Sigmoid colon (tissue), 6 donors: ENCODE measurements at regions not wholly inside any gene's neighbourhood (a gene's known extent, or its start where the extent isn't known, plus 50 kb on each side); places are given as distances from the start of the nearest gene placed in this dataset.

Experiments used
- DNase-seq: peaks from one replicate; pipeline ENCODE4 v3.0.0-alpha.2; 2019
- H3K27ac ChIP-seq, 4 donors: fragments of 200-600 bp; sonication (generic); one replicate each; pipeline ENCODE4 v1.5.1; 2016 to 2019; ENCODE audit warnings: mild to moderate bottlenecking in 1 of 4
- H3K27me3 ChIP-seq, 3 donors: fragments of 200-600 bp; sonication (generic); one replicate each; pipeline ENCODE4 v1.5.1; 2019; ENCODE audit warnings: mild to moderate bottlenecking in 1 of 3
- H3K36me3 ChIP-seq, 4 donors: fragments of 200-600 bp; sonication (generic); one replicate each; pipeline ENCODE4 v1.5.1; 2016 to 2019
- H3K4me1 ChIP-seq, 4 donors: fragments of 200-600 bp; sonication (generic); one replicate each; pipeline ENCODE4 v1.5.1; 2017 to 2019
- H3K4me3 ChIP-seq, 4 donors: fragments of 200-600 bp; sonication (generic); one replicate each; pipeline ENCODE4 v1.5.1; 2017 to 2019; ENCODE audit warnings: mild to moderate bottlenecking in 2 of 4, moderate library complexity in 1 of 4
- H3K9me3 ChIP-seq, 4 donors: fragments of 200-600 bp in 3 of 4; sonication (generic) in 3 of 4; one replicate each; pipeline versions ENCODE4 v1.5.1 to v1.6.1; 2013 to 2019
- EP300 ChIP-seq, 4 donors: sonication (generic); formaldehyde crosslinking; IDR thresholded peaks; one replicate each; pipeline ENCODE4 v1.6.1; 2017; ENCODE audit warnings: antibody characterized with exemption in 4 of 4
- POLR2A ChIP-seq, 2 donors: fragments of 450-650 bp; IDR thresholded peaks; one replicate each; pipeline ENCODE4 v1.6.1; 2016; ENCODE audit warnings: antibody characterized with exemption in 2 of 2, mild to moderate bottlenecking in 2 of 2, moderate library complexity in 2 of 2
- POLR2AphosphoS5 ChIP-seq, 4 donors: sonication (generic); formaldehyde crosslinking; IDR thresholded peaks; one replicate each; pipeline ENCODE4 v1.6.1; 2017; ENCODE audit warnings: antibody characterized with exemption in 4 of 4
- whole genome bisulfite sequencing, 2 donors: extraction: QIAGEN DNeasy Blood & Tissue Kit; methylation state at CpG; one replicate each; pipeline ENCODE4 v1.1.7; 2013; 5-methylcytosine and 5-hydroxymethylcytosine counted together
- intact Hi-C: fragments of 100-400 bp; cut with DNase I; formaldehyde crosslinking; loops from one replicate; pipeline ENCODE4 v1.15.1; 2023
- TF ChIP-seq, protein P1 (sequence below), 4 experiments: fragments of 450-650 bp in 3 of 4; fragments of 200-600 bp in 1 of 4; IDR thresholded peaks; one replicate each; pipeline ENCODE4 v1.5.1; 2016 to 2019; ENCODE audit warnings: antibody characterized with exemption in 4 of 4, mild to moderate bottlenecking in 3 of 4, moderate library complexity in 2 of 4
- donor health status: healthy with polysubstance abuse.
- donor health status: healthy.

DNA sequence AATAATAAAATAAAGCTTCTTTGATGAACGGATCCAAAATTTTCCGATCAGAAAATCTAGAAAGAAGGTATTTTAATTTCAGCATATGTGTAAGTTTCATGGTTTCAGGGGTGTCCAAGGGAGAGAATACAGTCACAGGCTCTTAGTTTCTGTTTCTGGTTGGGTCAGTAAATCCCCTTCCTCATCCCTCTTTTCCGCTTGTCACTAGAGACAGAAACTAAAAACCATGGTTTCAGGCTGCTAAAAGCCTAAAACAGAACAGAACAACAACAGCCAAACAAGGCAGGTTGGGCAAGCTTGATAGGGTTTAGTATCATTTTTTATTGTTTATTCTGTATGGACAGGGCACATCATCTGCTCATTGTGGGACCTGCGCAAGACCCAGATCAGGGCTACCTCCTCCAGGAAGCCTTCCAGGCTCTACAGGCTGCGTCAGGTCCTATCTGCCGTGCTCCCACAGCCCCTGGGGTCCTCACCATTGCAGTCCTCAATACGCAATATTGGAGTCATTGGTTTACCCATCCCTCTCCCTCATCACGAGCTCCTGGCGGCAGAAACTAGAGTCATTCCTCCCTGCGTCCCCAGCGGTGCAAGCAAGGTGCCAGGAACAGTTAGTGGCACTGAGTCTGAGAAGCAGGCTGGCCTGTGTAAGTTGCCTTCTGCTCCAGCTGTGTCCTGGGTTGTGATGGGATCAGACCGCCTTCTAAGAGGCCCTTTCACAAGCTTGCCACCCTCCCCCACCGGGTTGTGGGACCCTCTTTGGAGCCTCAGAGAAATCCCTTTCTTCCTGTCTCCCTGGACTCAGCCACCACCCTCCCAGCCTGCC, 70.2 kb upstream of the CUX1 start:
- WGBS, 2 donors = 82 to 88% methylated on average over 13 of the region's 13 CpGs
- Histone ChIP-seq H3K36me3 (no peaks in the 10 kb centered on the region), H3K4me3 (no peak overlapping the region), H3K9me3 (no peaks in the 10 kb centered on the region), H3K4me1 (peaks cover 0 to 14% (median 10%) of the 10 kb centered on the region in 4 donors), H3K27ac (no peak overlapping the region), H3K27me3 (peaks cover 2 to 24% (median 3%) of the 10 kb centered on the region in 3 donors)
- intact Hi-C loops = no loop called here
- no peak for DNase-seq
- TF ChIP-seq POLR2A (IDR thresholded peaks at IDR 0.05) (no peak), POLR2AphosphoS5 (IDR thresholded peaks at IDR 0.05) (no peak)

DNA sequence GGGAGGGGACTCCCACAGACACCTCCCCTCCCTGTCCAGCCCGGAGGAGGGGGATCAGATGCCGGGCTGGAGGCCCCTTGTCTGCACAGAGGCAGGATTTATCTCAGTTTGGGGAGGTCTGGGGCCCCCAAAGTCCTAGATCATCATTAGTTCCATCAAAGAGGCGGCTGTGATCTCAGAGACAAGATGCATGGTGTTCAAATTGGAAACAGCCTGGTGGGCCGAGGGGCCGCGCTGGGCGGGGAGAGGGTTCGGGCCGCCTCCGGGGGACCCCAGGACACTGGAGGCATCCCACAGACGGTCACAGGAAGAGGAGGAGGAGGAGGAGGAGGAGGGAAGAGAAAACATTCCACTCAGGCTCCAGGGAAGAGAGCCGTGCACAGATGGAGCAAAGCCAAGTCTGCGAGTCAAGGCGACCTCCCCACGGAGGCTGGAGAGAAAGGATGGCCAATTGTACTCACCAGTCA, 69.5 kb upstream of the CUX1 start:
- intact Hi-C loops = no loop called here
- no peak for TF ChIP-seq POLR2A (IDR thresholded peaks at IDR 0.05)
- TF ChIP-seq EP300 (IDR thresholded peaks at IDR 0.05) = no peak
- TF ChIP-seq, protein P1, sequence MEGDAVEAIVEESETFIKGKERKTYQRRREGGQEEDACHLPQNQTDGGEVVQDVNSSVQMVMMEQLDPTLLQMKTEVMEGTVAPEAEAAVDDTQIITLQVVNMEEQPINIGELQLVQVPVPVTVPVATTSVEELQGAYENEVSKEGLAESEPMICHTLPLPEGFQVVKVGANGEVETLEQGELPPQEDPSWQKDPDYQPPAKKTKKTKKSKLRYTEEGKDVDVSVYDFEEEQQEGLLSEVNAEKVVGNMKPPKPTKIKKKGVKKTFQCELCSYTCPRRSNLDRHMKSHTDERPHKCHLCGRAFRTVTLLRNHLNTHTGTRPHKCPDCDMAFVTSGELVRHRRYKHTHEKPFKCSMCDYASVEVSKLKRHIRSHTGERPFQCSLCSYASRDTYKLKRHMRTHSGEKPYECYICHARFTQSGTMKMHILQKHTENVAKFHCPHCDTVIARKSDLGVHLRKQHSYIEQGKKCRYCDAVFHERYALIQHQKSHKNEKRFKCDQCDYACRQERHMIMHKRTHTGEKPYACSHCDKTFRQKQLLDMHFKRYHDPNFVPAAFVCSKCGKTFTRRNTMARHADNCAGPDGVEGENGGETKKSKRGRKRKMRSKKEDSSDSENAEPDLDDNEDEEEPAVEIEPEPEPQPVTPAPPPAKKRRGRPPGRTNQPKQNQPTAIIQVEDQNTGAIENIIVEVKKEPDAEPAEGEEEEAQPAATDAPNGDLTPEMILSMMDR (IDR thresholded peaks at IDR 0.05) = no peak
- no peak for TF ChIP-seq POLR2AphosphoS5 (IDR thresholded peaks at IDR 0.05)
- Histone ChIP-seq H3K36me3 (no peaks in the 10 kb centered on the region), H3K4me1 (peaks cover 0 to 11% (median 10%) of the 10 kb centered on the region in 4 donors), H3K9me3 (no peaks in the 10 kb centered on the region), H3K4me3 (no peak overlapping the region), H3K27ac (no peak overlapping the region), H3K27me3 (peaks cover 2 to 23% (median 3%) of the 10 kb centered on the region in 3 donors)
- DNase-seq = no peak
- 66 to 74% methylated on average over 15 of the region's 15 CpGs for WGBS, 2 donors

DNA sequence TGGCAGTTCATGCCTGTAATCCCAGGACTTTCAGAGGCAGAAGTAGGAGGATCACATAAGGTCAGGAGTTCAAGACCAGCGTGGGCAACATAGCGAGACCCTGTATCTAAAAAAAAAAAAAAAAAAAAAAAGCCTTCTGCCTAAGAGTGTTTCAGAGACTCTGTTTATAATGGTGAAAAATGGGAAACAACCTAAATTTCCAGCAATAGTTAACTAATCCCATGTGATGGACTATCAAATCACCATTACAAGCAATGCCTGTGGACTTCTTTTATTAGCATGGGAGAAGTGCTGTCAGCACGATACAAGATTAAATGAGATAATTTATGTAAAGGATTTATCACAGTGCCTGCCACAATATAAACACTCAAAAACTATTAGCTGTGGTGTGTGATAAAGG, 67.5 kb upstream of the CUX1 start:
- no peak overlapping the region for H3K27ac ChIP-seq
- 84 to 86% methylated on average over 3 of the region's 3 CpGs for WGBS, 2 donors
- no peaks in the 10 kb centered on the region for H3K9me3 ChIP-seq
- DNase-seq = no peak
- H3K4me3 ChIP-seq = no peak overlapping the region
- TF ChIP-seq, protein P1 (IDR thresholded peaks at IDR 0.05) = no peak
- TF ChIP-seq POLR2AphosphoS5 (IDR thresholded peaks at IDR 0.05) = no peak
- H3K4me1 ChIP-seq = peaks cover 0 to 5% (median 3%) of the 10 kb centered on the region in 4 donors
- H3K36me3 ChIP-seq = no peaks in the 10 kb centered on the region
- intact Hi-C loops = no loop called here
- H3K27me3 ChIP-seq = peaks cover 2 to 23% (median 3%) of the 10 kb centered on the region in 3 donors

DNA sequence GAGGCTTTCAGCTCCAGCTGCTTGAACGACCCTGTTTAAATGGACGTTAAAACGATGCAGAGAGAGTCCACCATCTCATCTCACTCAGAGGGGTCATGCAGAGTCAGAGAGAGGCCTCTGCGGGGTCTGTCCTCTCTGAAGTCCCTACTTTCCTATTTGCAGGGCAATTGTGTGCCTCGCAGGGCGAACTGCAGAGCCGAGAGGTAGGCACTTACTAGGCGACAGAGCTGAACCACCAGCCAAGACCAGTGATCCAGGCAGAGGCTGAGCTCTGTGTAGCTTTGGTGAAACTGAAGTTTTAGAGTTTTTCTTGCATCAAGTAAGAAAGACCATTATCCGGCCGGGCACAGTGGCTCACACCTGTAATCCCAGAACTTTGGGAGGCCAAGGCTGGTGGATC, 64.1 kb upstream of the CUX1 start:
- intact Hi-C loops = no loop called here
- Histone ChIP-seq H3K9me3 (no peaks in the 10 kb centered on the region), H3K4me3 (no peak overlapping the region), H3K27me3 (peaks cover 0 to 11% (median 0%) of the 10 kb centered on the region in 3 donors), H3K27ac (no peak overlapping the region), H3K36me3 (no peaks in the 10 kb centered on the region), H3K4me1 (peaks cover 0 to 8% (median 5%) of the 10 kb centered on the region in 4 donors)
- WGBS, 2 donors = 85 to 89% methylated on average over 10 of the region's 10 CpGs
- no peak for TF ChIP-seq EP300 (IDR thresholded peaks at IDR 0.05)
- TF ChIP-seq POLR2AphosphoS5 (IDR thresholded peaks at IDR 0.05) = no peak
- TF ChIP-seq, protein P1 (IDR thresholded peaks at IDR 0.05) = no peak
- TF ChIP-seq POLR2A (IDR thresholded peaks at IDR 0.05) = no peak
- DNase-seq = no peak

DNA sequence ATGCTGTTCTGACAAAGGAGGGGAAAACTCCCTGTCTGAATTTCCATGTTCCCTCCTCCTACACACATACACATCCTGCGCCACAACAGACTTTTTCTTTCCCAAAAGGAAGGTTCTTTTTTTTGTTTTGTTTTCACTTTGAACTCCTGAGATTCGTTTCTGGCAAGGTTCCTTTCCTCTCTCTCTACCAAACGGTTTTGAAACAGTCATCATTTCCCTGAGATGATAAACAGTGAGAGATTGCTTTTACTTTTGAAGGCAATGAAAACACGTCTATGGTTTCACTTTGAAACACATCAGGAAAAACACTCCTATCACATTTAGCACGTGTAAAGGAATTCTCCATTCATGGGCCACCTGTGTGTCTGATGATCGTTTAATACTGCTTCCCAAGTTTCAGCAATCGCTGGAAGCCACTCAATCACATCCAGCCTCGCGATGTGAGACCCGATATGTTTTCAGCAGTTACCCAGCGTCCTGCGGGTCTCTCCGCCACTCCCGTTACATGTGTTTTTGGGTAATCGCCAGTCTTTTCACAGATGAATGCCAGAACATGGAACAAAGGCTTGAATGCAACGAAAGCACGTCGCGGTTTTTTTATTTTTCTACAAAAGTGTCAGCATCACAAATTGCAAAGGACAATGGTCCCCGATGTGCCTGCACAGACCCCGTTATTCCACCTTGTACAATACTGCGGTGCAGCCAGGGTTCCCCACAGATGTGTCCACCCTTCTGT, 62.8 kb upstream of the CUX1 start:
- peak overlapping the region in 3 of 4 donors; percentile 7 to 21 (median 20) for H3K27ac ChIP-seq
- intact Hi-C loops = no loop called here
- no peaks in the 10 kb centered on the region for H3K9me3 ChIP-seq
- no peak for DNase-seq
- peaks cover 0 to 3% (median 0%) of the 10 kb centered on the region in 3 donors for H3K27me3 ChIP-seq
- peak overlapping the region; percentile 8 to 50 (median 45) for H3K4me3 ChIP-seq
- 14 to 30% methylated on average over 22 of the region's 22 CpGs for WGBS, 2 donors
- no peaks in the 10 kb centered on the region for H3K36me3 ChIP-seq
- TF ChIP-seq POLR2AphosphoS5 (IDR thresholded peaks at IDR 0.05) = peak in 1 of 4 donors; percentile 1
- no peak for TF ChIP-seq POLR2A (IDR thresholded peaks at IDR 0.05)
- H3K4me1 ChIP-seq = peaks cover 0 to 8% (median 5%) of the 10 kb centered on the region in 4 donors
